CD4-positive, alpha-beta T cell (primary cell): ENCODE measurements at regions not wholly inside any gene's neighbourhood (a gene's known extent, or its start where the extent isn't known, plus 50 kb on each side); places are given as distances from the start of the nearest gene placed in this dataset.

Source experiments
- ATAC-seq: fragments of 200-7000 bp; cut with Tn5 transposase; one replicate; pipeline ENCODE4 v1.10.0; 2022; ENCODE audit warnings: mild to moderate bottlenecking; ENCODE audit not compliant: poor library complexity
- CTCF ChIA-PET: fragments of 350-600 bp; sonication (Branson Sonifier 250); formaldehyde crosslinking; loops from one replicate; lab custom pipeline; 2021; ENCODE audit warnings: antibody characterized with exemption, inconsistent platforms; lab: Charles Lee
- POLR2A ChIA-PET: fragments of 350-600 bp; sonication (Branson Sonifier 250); formaldehyde crosslinking; loops from one replicate; lab custom pipeline; 2021; ENCODE audit warnings: antibody characterized with exemption, inconsistent platforms; lab: Charles Lee
- DNase-seq, 14 experiments: peaks; one replicate each; pipeline ENCODE4 v3.0.0-alpha.2; 2013 to 2020; ENCODE audit warnings: mixed read lengths in 2 of 14
- H3K27ac ChIP-seq, 2 donors: one replicate each; pipeline versions ENCODE4 v1.5.1 to v1.7.0; 2013; ENCODE audit warnings: low read length in 2 of 2, low read depth in 1 of 2, mild to moderate bottlenecking in 1 of 2
- H3K27me3 ChIP-seq, 2 experiments: 1 replicate in 1 of 2; 2 replicates in 1 of 2; pipeline versions ENCODE4 v1.6.1 to v1.7.0; 2013; ENCODE audit warnings: low read length in 2 of 2, control low read depth in 1 of 2, mild to moderate bottlenecking in 1 of 2, moderate library complexity in 1 of 2; ENCODE audit not compliant: insufficient read depth in 2 of 2, control insufficient read depth in 1 of 2
- H3K36me3 ChIP-seq: one replicate; pipeline ENCODE4 v1.6.1; 2013; ENCODE audit warnings: low read length, control low read depth; ENCODE audit not compliant: insufficient read depth
- H3K4me1 ChIP-seq: one replicate; pipeline ENCODE4 v1.6.1; 2013; ENCODE audit warnings: low read length, control low read depth; ENCODE audit not compliant: insufficient read depth
- H3K4me3 ChIP-seq: one replicate; pipeline ENCODE4 v1.5.1; 2013; ENCODE audit warnings: mild to moderate bottlenecking, low read length, moderate library complexity
- H3K9me3 ChIP-seq, 2 experiments: 1 replicate in 1 of 2; 2 replicates in 1 of 2; pipeline versions ENCODE4 v1.6.1 to v1.7.0; 2013; ENCODE audit warnings: low read length in 2 of 2, mild to moderate bottlenecking in 2 of 2, control low read depth in 1 of 2, moderate library complexity in 1 of 2; ENCODE audit not compliant: control insufficient read depth in 1 of 2, insufficient read depth in 1 of 2
- H3K27ac Mint-ChIP-seq: one replicate; pipeline ENCODE4 v1.8.0; 2020; ENCODE audit warnings: mixed read lengths
- H3K27me3 Mint-ChIP-seq: one replicate; pipeline ENCODE4 v1.8.0; 2021; ENCODE audit warnings: mixed read lengths
- H3K36me3 Mint-ChIP-seq: one replicate; pipeline ENCODE4 v1.8.0; 2021; ENCODE audit warnings: low read depth, mixed read lengths
- H3K4me1 Mint-ChIP-seq: one replicate; pipeline ENCODE4 v1.8.0; 2021; ENCODE audit warnings: low read depth, mixed read lengths
- H3K4me3 Mint-ChIP-seq: one replicate; pipeline ENCODE4 v1.8.0; 2020; ENCODE audit warnings: mild to moderate bottlenecking, mixed read lengths
- H3K9me3 Mint-ChIP-seq: one replicate; pipeline ENCODE4 v1.8.0; 2020; ENCODE audit warnings: mixed read lengths
- intact Hi-C, 2 experiments: fragments of 100-400 bp; cut with DNase I in 1 of 2; cut with micrococcal nuclease in 1 of 2; formaldehyde crosslinking; loops; one replicate each; pipeline versions ENCODE4 v1.15.1 to v1.9.0; 2023 to 2025; cut with DNase I, micrococcal nuclease
- TF ChIP-seq, protein P1 (sequence below): fragments of 200-600 bp; IDR thresholded peaks from one replicate; pipeline ENCODE4 v1.8.0; 2022; ENCODE audit warnings: antibody characterized with exemption, mild to moderate bottlenecking

DNA sequence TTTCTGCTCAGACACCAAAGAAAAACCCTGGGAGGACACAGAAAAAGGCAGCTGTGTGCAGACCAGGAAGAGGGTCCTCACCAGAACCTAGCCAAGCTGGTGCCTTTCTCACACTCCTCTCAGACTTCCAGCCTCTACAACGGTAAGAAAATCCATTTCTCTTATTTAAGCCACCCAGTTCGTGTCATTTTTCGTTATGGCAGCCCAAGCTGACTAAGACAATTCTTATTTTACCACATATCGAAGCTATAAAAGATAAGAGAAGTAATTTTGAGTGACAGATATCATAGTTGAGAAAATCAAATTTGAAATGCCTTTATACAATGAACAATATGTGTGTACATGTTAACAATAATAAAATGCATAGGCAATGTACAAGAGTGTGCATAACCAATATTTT lies 219.5 kb downstream of the CBLN2 start:
- intact Hi-C loops = no loop called here
- CTCF ChIA-PET = no interaction called here

DNA sequence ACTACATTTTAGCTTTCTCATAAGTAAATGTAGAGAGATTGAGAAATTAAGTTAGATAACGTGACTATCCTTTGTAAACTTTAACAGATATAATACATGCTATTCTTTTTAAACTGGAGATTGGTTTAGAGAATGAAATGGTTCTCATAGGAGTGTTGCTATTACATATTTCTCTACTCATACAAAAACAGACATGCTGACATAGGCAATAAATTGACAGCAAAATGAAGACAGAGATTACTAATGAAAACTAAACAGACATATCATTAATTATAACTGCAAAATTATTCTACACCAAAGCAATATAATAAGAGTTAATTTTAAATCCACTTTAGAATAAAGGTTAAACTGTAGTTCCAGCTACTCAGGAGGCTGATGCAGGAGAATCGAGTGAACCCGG lies 227.6 kb downstream of the CBLN2 start:
- Mint-ChIP-seq H3K27me3 (no peaks in the 10 kb centered on the region), H3K4me1 (no peaks in the 10 kb centered on the region), H3K4me3 (no peak overlapping the region), H3K36me3 (no peaks in the 10 kb centered on the region), H3K27ac (no peak overlapping the region), H3K9me3 (peaks cover 9% of the 10 kb centered on the region)
- POLR2A ChIA-PET = no interaction called here
- CTCF ChIA-PET = no interaction called here
- Histone ChIP-seq H3K27me3 (no peaks in the 10 kb centered on the region), H3K4me1 (no peaks in the 10 kb centered on the region), H3K9me3 (no peaks in the 10 kb centered on the region), H3K4me3 (no peak overlapping the region), H3K36me3 (no peaks in the 10 kb centered on the region), H3K27ac (no peak overlapping the region)
- DNase-seq = no peak
- TF ChIP-seq, protein P1, sequence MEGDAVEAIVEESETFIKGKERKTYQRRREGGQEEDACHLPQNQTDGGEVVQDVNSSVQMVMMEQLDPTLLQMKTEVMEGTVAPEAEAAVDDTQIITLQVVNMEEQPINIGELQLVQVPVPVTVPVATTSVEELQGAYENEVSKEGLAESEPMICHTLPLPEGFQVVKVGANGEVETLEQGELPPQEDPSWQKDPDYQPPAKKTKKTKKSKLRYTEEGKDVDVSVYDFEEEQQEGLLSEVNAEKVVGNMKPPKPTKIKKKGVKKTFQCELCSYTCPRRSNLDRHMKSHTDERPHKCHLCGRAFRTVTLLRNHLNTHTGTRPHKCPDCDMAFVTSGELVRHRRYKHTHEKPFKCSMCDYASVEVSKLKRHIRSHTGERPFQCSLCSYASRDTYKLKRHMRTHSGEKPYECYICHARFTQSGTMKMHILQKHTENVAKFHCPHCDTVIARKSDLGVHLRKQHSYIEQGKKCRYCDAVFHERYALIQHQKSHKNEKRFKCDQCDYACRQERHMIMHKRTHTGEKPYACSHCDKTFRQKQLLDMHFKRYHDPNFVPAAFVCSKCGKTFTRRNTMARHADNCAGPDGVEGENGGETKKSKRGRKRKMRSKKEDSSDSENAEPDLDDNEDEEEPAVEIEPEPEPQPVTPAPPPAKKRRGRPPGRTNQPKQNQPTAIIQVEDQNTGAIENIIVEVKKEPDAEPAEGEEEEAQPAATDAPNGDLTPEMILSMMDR = no peak
- no peak for ATAC-seq
- intact Hi-C loops = no loop called here

More for the DNA sequence above, 219.5 kb downstream of the CBLN2 start:
- Histone ChIP-seq H3K27ac (no peak overlapping the region), H3K27me3 (no peaks in the 10 kb centered on the region), H3K9me3 (peaks cover 0 to 3% of the 10 kb centered on the region in 2 experiments), H3K4me3 (no peak overlapping the region), H3K36me3 (no peaks in the 10 kb centered on the region), H3K4me1 (no peaks in the 10 kb centered on the region)
- Mint-ChIP-seq H3K36me3 (no peaks in the 10 kb centered on the region), H3K4me1 (no peaks in the 10 kb centered on the region), H3K27me3 (no peaks in the 10 kb centered on the region), H3K27ac (no peak overlapping the region), H3K9me3 (peaks cover 7% of the 10 kb centered on the region), H3K4me3 (no peak overlapping the region)
- ATAC-seq (no peak), DNase-seq (no peak)
- TF ChIP-seq, protein P1 = no peak
- POLR2A ChIA-PET = no interaction called here

DNA sequence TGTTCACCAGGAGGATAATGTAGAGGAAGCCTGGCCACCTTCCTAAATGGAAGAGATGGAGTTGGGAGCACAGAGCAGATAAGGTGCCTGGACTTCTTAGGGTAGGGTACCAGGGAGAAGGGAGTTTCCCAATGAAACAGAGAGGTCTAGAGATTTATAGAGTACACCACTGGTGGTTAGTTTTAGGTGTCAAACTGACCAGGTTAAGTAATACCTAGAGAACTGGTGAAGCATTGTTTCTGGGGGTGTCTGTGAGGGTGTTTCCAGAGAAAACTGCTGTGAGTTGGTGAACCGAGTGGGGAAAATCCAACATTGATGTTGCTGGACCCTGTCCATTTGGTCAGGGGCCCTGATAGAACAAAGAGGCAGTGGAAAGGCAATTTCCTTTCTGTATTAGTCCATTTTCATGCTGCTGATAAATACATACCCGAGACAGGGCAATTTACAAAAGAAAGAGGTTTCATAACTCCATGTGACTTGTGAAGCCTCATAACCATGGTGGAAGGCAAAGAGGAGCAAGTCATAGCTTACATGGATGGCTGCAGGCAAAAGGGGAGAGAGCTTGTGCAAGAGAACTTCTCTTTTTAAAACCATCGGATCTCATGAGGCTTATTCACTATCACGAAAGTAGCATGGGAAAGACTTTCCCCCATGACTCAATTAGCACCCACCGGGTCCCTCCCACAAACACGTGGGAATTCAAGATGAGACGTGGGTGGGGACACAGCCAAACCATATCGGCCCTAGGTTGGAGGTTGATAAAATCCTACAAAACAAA lies 260.8 kb downstream of the CBLN2 start:
- Histone ChIP-seq H3K27me3 (no peaks in the 10 kb centered on the region), H3K4me1 (no peaks in the 10 kb centered on the region), H3K27ac (no peak overlapping the region), H3K36me3 (no peaks in the 10 kb centered on the region), H3K9me3 (peaks cover 0 to 4% of the 10 kb centered on the region in 2 experiments), H3K4me3 (no peak overlapping the region)
- H3K4me1 Mint-ChIP-seq = no peaks in the 10 kb centered on the region
- ATAC-seq = no peak
- no peaks in the 10 kb centered on the region for H3K27me3 Mint-ChIP-seq
- no peaks in the 10 kb centered on the region for H3K9me3 Mint-ChIP-seq
- TF ChIP-seq, protein P1 = no peak
- no peak for DNase-seq
- POLR2A ChIA-PET = no interaction called here
- no peaks in the 10 kb centered on the region for H3K36me3 Mint-ChIP-seq
- intact Hi-C loops = no loop called here
- CTCF ChIA-PET = no interaction called here
- no peak overlapping the region for H3K4me3 Mint-ChIP-seq
- no peak overlapping the region for H3K27ac Mint-ChIP-seq
